Neural progenitor cell (in vitro differentiated cells): ENCODE measurements at regions not wholly inside any gene's neighbourhood (a gene's known extent, or its start where the extent isn't known, plus 50 kb on each side); places are given as distances from the start of the nearest gene placed in this dataset.

ENCODE experiments used
- CTCF ChIP-seq: fragments of 200-600 bp; sonication (generic); IDR thresholded peaks from 2 replicates; pipeline ENCODE4 v1.5.1; 2017; ENCODE audit warnings: antibody characterized with exemption, mild to moderate bottlenecking
- EZH2 ChIP-seq: fragments of 200-600 bp; sonication (generic); IDR thresholded peaks from 2 replicates; pipeline ENCODE4 v1.6.1; 2017; ENCODE audit warnings: antibody characterized with exemption, mild to moderate bottlenecking, moderate library complexity

- TF ChIP-seq CTCF: no peak
- TF ChIP-seq EZH2: no peak
These were observed 1503.8 kb upstream of the PCDH20 start for GRCh38 chr13:62919491-62919890.
